ENCODE measurements at regions not wholly inside any gene's neighbourhood (a gene's known extent, or its start where the extent isn't known, plus 50 kb on each side); places are given as distances from the start of the nearest gene placed in this dataset.

GRCh38 chrX:55142206-55142918 lies 53.5 kb downstream of the PAGE2 start:
- TF ChIP-seq POLR2A (IDR thresholded peaks at IDR 0.05; ENCODE audit: extremely low read depth, insufficient read length) (no peak), MAX (IDR thresholded peaks at IDR 0.05; ENCODE audit: low read depth, low read length) (no peak), MYC (IDR thresholded peaks at IDR 0.05; ENCODE audit: low read depth, low read length) (no peak)
- DNase-seq (ENCODE audit: low read depth): no peak
- no peak overlapping the region for H3K4me3 ChIP-seq (ENCODE audit: low read depth, low read length)

- H3K4me3 ChIP-seq (ENCODE audit: low read depth, low read length): no peak overlapping the region
- TF ChIP-seq CTCF (IDR thresholded peaks at IDR 0.05; ENCODE audit: low read depth, low read length) (no peak), MAX (IDR thresholded peaks at IDR 0.05; ENCODE audit: low read depth, low read length) (no peak), POLR2A (IDR thresholded peaks at IDR 0.05; ENCODE audit: extremely low read depth, insufficient read length) (no peak), MYC (IDR thresholded peaks at IDR 0.05; ENCODE audit: low read depth, low read length) (no peak)
- DNase-seq (ENCODE audit: low read depth): no peak
Observed at GRCh38 chrX:55142919-55143310, 54.1 kb downstream of the PAGE2 start.

- DNase-seq (ENCODE audit: low read depth): no peak
- TF ChIP-seq CTCF (IDR thresholded peaks at IDR 0.05; ENCODE audit: low read depth, low read length) (no peak), POLR2A (IDR thresholded peaks at IDR 0.05; ENCODE audit: extremely low read depth, insufficient read length) (no peak), MAX (IDR thresholded peaks at IDR 0.05; ENCODE audit: low read depth, low read length) (no peak), MYC (IDR thresholded peaks at IDR 0.05; ENCODE audit: low read depth, low read length) (no peak)
- no peak overlapping the region for H3K4me3 ChIP-seq (ENCODE audit: low read depth, low read length)
Observed at GRCh38 chrX:55143621-55144020, 54.8 kb downstream of the PAGE2 start.

- no peak overlapping the region for H3K4me3 ChIP-seq (ENCODE audit: low read depth, low read length)
- no peak for DNase-seq (ENCODE audit: low read depth)
- TF ChIP-seq CTCF (IDR thresholded peaks at IDR 0.05; ENCODE audit: low read depth, low read length) (no peak), POLR2A (IDR thresholded peaks at IDR 0.05; ENCODE audit: extremely low read depth, insufficient read length) (no peak), MYC (IDR thresholded peaks at IDR 0.05; ENCODE audit: low read depth, low read length) (no peak), MAX (IDR thresholded peaks at IDR 0.05; ENCODE audit: low read depth, low read length) (no peak)
Observed at GRCh38 chrX:55144697-55145096, 55.9 kb downstream of the PAGE2 start.

GRCh38 chrX:55149242-55149641 lies 60.4 kb downstream of the PAGE2 start:
- no peak overlapping the region for H3K4me3 ChIP-seq (ENCODE audit: low read depth, low read length)
- TF ChIP-seq POLR2A (IDR thresholded peaks at IDR 0.05; ENCODE audit: extremely low read depth, insufficient read length) (no peak), MAX (IDR thresholded peaks at IDR 0.05; ENCODE audit: low read depth, low read length) (no peak), MYC (IDR thresholded peaks at IDR 0.05; ENCODE audit: low read depth, low read length) (no peak), CTCF (IDR thresholded peaks at IDR 0.05; ENCODE audit: low read depth, low read length) (no peak)
- DNase-seq (ENCODE audit: low read depth): no peak

GRCh38 chrX:55151199-55151598 lies 62.4 kb downstream of the PAGE2 start:
- no peak overlapping the region for H3K4me3 ChIP-seq (ENCODE audit: low read depth, low read length)
- no peak for DNase-seq (ENCODE audit: low read depth)
- no peak for TF ChIP-seq CTCF (IDR thresholded peaks at IDR 0.05; ENCODE audit: low read depth, low read length)
- TF ChIP-seq POLR2A (IDR thresholded peaks at IDR 0.05; ENCODE audit: extremely low read depth, insufficient read length): no peak
- no peak for TF ChIP-seq MYC (IDR thresholded peaks at IDR 0.05; ENCODE audit: low read depth, low read length)
- no peak for TF ChIP-seq MAX (IDR thresholded peaks at IDR 0.05; ENCODE audit: low read depth, low read length)
